Heart right ventricle (tissue), 16 donors: ENCODE measurements at regions not wholly inside any gene's neighbourhood (a gene's known extent, or its start where the extent isn't known, plus 50 kb on each side); places are given as distances from the start of the nearest gene placed in this dataset.

Experiments
- ATAC-seq, 8 donors: fragments of 200-7000 bp; cut with Tn5 transposase; one replicate each; pipeline ENCODE4 v1.9.1; 2020; ENCODE audit warnings: mild to moderate bottlenecking in 8 of 8, moderate library complexity in 8 of 8, moderate number of reproducible peaks in 1 of 8
- DNase-seq, 2 donors: peaks; one replicate each; pipeline ENCODE4 v3.0.0-alpha.2; 2020
- H3K27ac ChIP-seq, 10 donors: fragments of 200-600 bp; sonication (generic) in 2 of 10; one replicate each; pipeline versions ENCODE4 v1.5.0 to v1.8.0; 2020 to 2022; ENCODE audit warnings: mild to moderate bottlenecking in 3 of 10
- H3K27me3 ChIP-seq, 7 donors: fragments of 200-600 bp; one replicate each; pipeline ENCODE4 v1.8.0; 2021 to 2022; ENCODE audit warnings: mild to moderate bottlenecking in 2 of 7
- H3K36me3 ChIP-seq, 9 donors: fragments of 200-600 bp; sonication (generic) in 1 of 9; one replicate each; pipeline versions ENCODE4 v1.5.0 to v1.8.0; 2020 to 2022; ENCODE audit warnings: mild to moderate bottlenecking in 2 of 9
- H3K4me1 ChIP-seq, 9 donors: fragments of 200-600 bp; sonication (generic) in 1 of 9; one replicate each; pipeline versions ENCODE4 v1.5.0 to v1.8.0; 2020 to 2022; ENCODE audit warnings: mild to moderate bottlenecking in 4 of 9
- H3K4me3 ChIP-seq, 10 donors: fragments of 200-600 bp; sonication (generic) in 2 of 10; one replicate each; pipeline versions ENCODE4 v1.5.0 to v1.8.0; 2020 to 2022; ENCODE audit warnings: mild to moderate bottlenecking in 7 of 10, moderate library complexity in 2 of 10
- H3K9me3 ChIP-seq, 11 donors: fragments of 200-600 bp in 10 of 11; sonication (generic) in 2 of 11; one replicate each; pipeline versions ENCODE4 v1.5.0 to v1.8.0; 2013 to 2022; ENCODE audit warnings: mild to moderate bottlenecking in 2 of 11, control low read depth in 1 of 11, moderate library complexity in 1 of 11
- CTCF ChIP-seq, 9 donors: fragments of 200-600 bp; sonication (generic) in 2 of 9; IDR thresholded peaks; one replicate each; pipeline versions ENCODE4 v1.5.0 to v1.8.0; 2021 to 2022; ENCODE audit warnings: antibody characterized with exemption in 9 of 9, mild to moderate bottlenecking in 5 of 9, moderate library complexity in 1 of 9
- WGBS, 2 donors: extraction: QIAGEN DNeasy Blood & Tissue Kit; methylation state at CpG; one replicate each; pipeline ENCODE4 v1.1.7; 2013; ENCODE audit warnings: inconsistent platforms in 1 of 2; 5-methylcytosine and 5-hydroxymethylcytosine counted together
- intact Hi-C, 10 donors: fragments of 100-400 bp; cut with DNase I; formaldehyde crosslinking; loops; one replicate each; pipeline versions ENCODE4 v1.11.1 to v1.14.2; 2022
- donor health status: Arrhythmogenic right ventricular cardiomyopathy.
- donor health status: ischemic (EF 13 %, LVEDD 7.1; RV severe dilation, severe dysfunction).
- donor health status: healthy with polysubstance abuse.
- donor health status: DM: no; HTN: yes; CAD: no.
- donor health status: DM: no; HTN: no; CAD: no.
- donor health status: ischemic (EF 25% LVEDD 6.9; RV normal size, moderate dysfunction).
- donor health status: ischemic (EF 25% LVEDD 5.7; RV mildly dilated, moderate dysfunction).
- donor health status: healthy.
- donor health status: DM: yes; HTN: yes; CAD: no.
- donor health status: Ischemic cardiomyopathy.
- donor health status: ischemic (EF 35%, LVEDD 5.7; RV mildly dilated, moderate dysfunction).
- donor health status: nonischemic (EF 11% LVEDD 7.7; RV severe dilation, severe dysfunction).
- donor health status: DM: yes; HTN: yes; CAD: no.
- donor health status: PGD.
- donor health status: ischemic (EF 29% LVEDD 5.4; RV normal size, mild dysfunction).
- donor health status: nonischemic (EF 23%, LVEDD 6.1; RV moderate dilation, normal function).

- H3K9me3 ChIP-seq: peaks cover 0 to 30% (median 10%) of the 10 kb centered on the region in 11 donors
- H3K27me3 ChIP-seq: no peaks in the 10 kb centered on the region
- DNase-seq (no peak), ATAC-seq (no peak)
- no peak for TF ChIP-seq CTCF (IDR thresholded peaks at IDR 0.05)
- H3K36me3 ChIP-seq: no peaks in the 10 kb centered on the region
- no peaks in the 10 kb centered on the region for H3K4me1 ChIP-seq
- WGBS, 2 donors: 78 to 83% methylated on average over 10 of the region's 10 CpGs
- intact Hi-C loops: no loop called here
- no peak overlapping the region for H3K4me3 ChIP-seq
- H3K27ac ChIP-seq: no peak overlapping the region
Observed at GRCh38 chr15:37586011-37586583, 348.3 kb upstream of the TMCO5A start.

- H3K36me3 ChIP-seq: no peaks in the 10 kb centered on the region
- no peak for DNase-seq
- intact Hi-C loops: no loop called here
- H3K4me3 ChIP-seq: no peak overlapping the region
- 40 to 54% methylated on average over 7 of the region's 7 CpGs for WGBS, 2 donors
- H3K27ac ChIP-seq: no peak overlapping the region
- TF ChIP-seq CTCF (IDR thresholded peaks at IDR 0.05): no peak
- H3K27me3 ChIP-seq: no peaks in the 10 kb centered on the region
- peaks cover 0 to 23% (median 10%) of the 10 kb centered on the region in 11 donors for H3K9me3 ChIP-seq
- ATAC-seq: peak in 1 of 8 donors; percentile 61
- no peaks in the 10 kb centered on the region for H3K4me1 ChIP-seq
Observed at GRCh38 chr15:37586976-37587375, 347.5 kb upstream of the TMCO5A start.

- no peaks in the 10 kb centered on the region for H3K4me1 ChIP-seq
- H3K4me3 ChIP-seq: no peak overlapping the region
- H3K27me3 ChIP-seq: peaks cover 0 to 5% (median 0%) of the 10 kb centered on the region in 7 donors
- ATAC-seq (no peak), DNase-seq (no peak)
- intact Hi-C loops: no loop called here
- no peak overlapping the region for H3K27ac ChIP-seq
- H3K36me3 ChIP-seq: no peaks in the 10 kb centered on the region
- 54 to 67% methylated on average over 2 of the region's 2 CpGs for WGBS, 2 donors
- TF ChIP-seq CTCF (IDR thresholded peaks at IDR 0.05): no peak
- H3K9me3 ChIP-seq: no peaks in the 10 kb centered on the region
Observed at GRCh38 chr15:37594417-37594816, 340.0 kb upstream of the TMCO5A start.

GRCh38 chr15:37595426-37595970 lies 338.9 kb upstream of the TMCO5A start:
- ATAC-seq: no peak
- intact Hi-C loops: no loop called here

More at GRCh38 chr15:37595426-37595970, 338.9 kb upstream of the TMCO5A start:
- DNase-seq: no peak
- H3K36me3 ChIP-seq: no peaks in the 10 kb centered on the region
- peaks cover 0 to 5% (median 0%) of the 10 kb centered on the region in 7 donors for H3K27me3 ChIP-seq
- no peak for TF ChIP-seq CTCF (IDR thresholded peaks at IDR 0.05)
- no peaks in the 10 kb centered on the region for H3K4me1 ChIP-seq
- 76 to 81% methylated on average over 4 of the region's 4 CpGs for WGBS, 2 donors
- no peaks in the 10 kb centered on the region for H3K9me3 ChIP-seq
- H3K27ac ChIP-seq: no peak overlapping the region
- H3K4me3 ChIP-seq: no peak overlapping the region
